IPS DF 6.9 (cell line): ENCODE measurements at regions not wholly inside any gene's neighbourhood (a gene's known extent, or its start where the extent isn't known, plus 50 kb on each side); places are given as distances from the start of the nearest gene placed in this dataset.

Source experiments
- DNase-seq: peaks from one replicate; pipeline ENCODE4 v3.0.0-alpha.2; 2013; ENCODE audit warnings: low read depth, low spot score
- H3K27ac ChIP-seq: one replicate; pipeline ENCODE4 v1.5.1; 2013; ENCODE audit warnings: low read length, control low read depth
- H3K27me3 ChIP-seq: 2 replicates; pipeline ENCODE4 v1.6.1; 2013; ENCODE audit warnings: mild to moderate bottlenecking, low read length; ENCODE audit not compliant: control insufficient read depth, insufficient read depth
- H3K36me3 ChIP-seq: 2 replicates; pipeline ENCODE4 v1.6.1; 2013; ENCODE audit warnings: low read length; ENCODE audit not compliant: control insufficient read depth, insufficient read depth
- H3K4me1 ChIP-seq: 2 replicates; pipeline ENCODE4 v1.6.1; 2013; ENCODE audit warnings: low read length; ENCODE audit not compliant: control insufficient read depth, insufficient read depth
- H3K4me3 ChIP-seq: 2 replicates; pipeline ENCODE4 v1.5.1; 2013; ENCODE audit warnings: mild to moderate bottlenecking, low read length
- H3K9me3 ChIP-seq: 2 replicates; pipeline ENCODE4 v1.6.1; 2013; ENCODE audit warnings: low read length, inconsistent platforms; ENCODE audit not compliant: control insufficient read depth, insufficient read depth
- WGBS: extraction: QIAGEN DNeasy Blood & Tissue Kit; methylation state at CpG from one replicate; pipeline ENCODE4 v1.1.7; 2013; ENCODE audit warnings: mixed read lengths, missing lambda C conversion rate; ENCODE audit not compliant: insufficient read length, insufficient coverage; 5-methylcytosine and 5-hydroxymethylcytosine counted together

DNA sequence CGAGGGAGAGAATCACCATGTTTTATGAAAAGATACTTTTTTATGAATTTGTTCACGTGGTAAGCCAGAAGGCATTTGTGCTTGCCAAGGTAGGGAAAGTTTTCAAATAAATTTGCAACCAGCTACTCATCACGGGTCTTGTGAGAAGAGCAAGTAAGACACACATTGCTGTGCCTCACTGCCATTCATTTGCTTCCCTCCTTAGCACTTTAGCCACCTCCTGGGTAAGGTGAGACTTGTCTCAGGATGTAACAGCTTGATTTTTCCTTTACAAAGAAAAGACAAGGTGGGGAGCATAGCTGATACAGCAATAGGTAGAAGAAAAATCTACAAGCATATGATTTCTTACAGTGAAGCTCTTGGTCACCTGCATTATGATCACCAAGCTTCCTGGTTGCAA, 342.4 kb upstream of the GRM3 start:
- H3K4me1 ChIP-seq, result peaks cover 2% of the 10 kb centered on the region; the same call in 1 of the 2 replicates
- H3K9me3 ChIP-seq, result no peaks in the 10 kb centered on the region
- no peak overlapping the region for H3K27ac ChIP-seq
- DNase-seq, result no peak
- H3K36me3 ChIP-seq, result no peaks in the 10 kb centered on the region
- no peak overlapping the region for H3K4me3 ChIP-seq
- WGBS, result no CpG with 5 or more reads among the region's 3 CpGs
- H3K27me3 ChIP-seq, result no peaks in the 10 kb centered on the region

DNA sequence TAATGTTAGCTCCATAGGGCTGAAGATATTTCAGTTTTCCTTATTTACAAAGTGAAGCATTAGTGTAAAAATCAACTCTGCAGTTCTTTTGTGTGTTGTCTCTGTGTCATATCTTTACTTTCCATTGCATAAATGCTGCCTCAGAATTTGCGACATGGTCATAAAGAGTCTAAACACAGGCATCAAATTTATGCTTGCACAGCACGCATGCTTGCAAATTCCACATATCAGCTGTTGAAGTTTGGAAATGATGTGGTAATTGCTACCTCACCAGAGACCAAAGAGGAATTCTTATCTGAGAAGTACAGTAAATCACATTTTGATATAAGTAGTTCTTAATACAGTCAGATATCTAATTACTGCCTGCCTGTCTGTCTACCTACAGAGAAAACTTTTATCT, 348.2 kb upstream of the GRM3 start:
- no peaks in the 10 kb centered on the region for H3K9me3 ChIP-seq
- no peaks in the 10 kb centered on the region for H3K27me3 ChIP-seq
- DNase-seq, result no peak
- H3K36me3 ChIP-seq, result no peaks in the 10 kb centered on the region
- no peaks in the 10 kb centered on the region for H3K4me1 ChIP-seq
- no CpG with 5 or more reads among the region's 2 CpGs for WGBS
- no peak overlapping the region for H3K27ac ChIP-seq
- H3K4me3 ChIP-seq, result no peak overlapping the region

DNA sequence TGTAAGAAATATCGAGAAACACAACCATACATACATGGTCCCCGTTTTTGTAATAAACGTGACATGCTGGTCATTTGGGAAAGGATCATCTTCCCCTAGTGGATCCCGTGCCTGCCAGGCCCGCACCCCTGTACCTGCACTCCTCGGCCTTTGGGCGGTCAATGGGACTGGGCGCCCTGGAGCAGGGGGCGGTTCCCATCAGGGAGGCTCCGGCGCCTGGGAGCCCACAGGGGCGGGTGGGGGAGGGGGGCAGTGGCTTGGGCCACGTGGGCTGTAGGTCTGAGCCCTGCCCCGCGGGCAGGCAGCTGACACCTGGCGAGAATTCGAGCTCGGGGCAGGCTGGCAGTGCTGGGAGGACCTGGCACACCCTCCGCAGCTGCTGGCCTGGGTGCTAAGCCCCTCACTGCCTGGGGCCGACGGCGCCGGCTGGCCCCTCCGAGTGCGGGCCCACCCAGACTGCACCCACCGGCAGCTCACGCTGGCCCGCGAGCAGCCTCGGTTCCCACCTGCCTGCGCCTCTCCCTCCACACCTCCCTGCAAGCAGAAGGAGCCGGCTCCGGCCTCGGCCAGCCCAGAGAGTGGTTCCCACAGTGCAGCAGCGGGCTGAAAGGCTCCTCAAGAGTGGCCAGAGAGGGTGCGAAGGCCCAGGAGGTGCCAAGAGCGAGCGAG, 361.6 kb upstream of the GRM3 start:
- H3K27me3 ChIP-seq, result no peaks in the 10 kb centered on the region
- no CpG with 5 or more reads among the region's 38 CpGs for WGBS
- no peaks in the 10 kb centered on the region for H3K9me3 ChIP-seq
- H3K4me3 ChIP-seq, result no peak overlapping the region
- no peaks in the 10 kb centered on the region for H3K36me3 ChIP-seq
- no peaks in the 10 kb centered on the region for H3K4me1 ChIP-seq
- no peak overlapping the region for H3K27ac ChIP-seq
- no peak for DNase-seq

DNA sequence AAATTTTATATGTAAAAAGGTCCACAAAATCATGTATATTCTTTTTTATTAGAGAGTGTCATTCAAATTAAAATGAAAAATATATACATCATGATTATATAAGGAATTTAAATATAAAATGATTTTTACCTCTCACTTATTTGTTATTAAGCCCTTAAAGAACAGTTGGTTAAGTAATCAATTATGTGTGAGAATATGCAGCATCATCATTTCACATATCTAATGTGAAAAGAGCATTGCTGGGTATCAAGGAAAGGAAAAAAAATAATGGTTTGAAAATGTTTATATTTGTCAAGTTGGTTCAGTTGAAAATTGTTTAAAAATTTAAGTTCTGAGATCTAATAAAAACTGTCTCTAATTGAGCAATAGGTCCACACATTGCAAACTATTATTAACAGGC, 363.6 kb upstream of the GRM3 start:
- no peaks in the 10 kb centered on the region for H3K9me3 ChIP-seq

DNA sequence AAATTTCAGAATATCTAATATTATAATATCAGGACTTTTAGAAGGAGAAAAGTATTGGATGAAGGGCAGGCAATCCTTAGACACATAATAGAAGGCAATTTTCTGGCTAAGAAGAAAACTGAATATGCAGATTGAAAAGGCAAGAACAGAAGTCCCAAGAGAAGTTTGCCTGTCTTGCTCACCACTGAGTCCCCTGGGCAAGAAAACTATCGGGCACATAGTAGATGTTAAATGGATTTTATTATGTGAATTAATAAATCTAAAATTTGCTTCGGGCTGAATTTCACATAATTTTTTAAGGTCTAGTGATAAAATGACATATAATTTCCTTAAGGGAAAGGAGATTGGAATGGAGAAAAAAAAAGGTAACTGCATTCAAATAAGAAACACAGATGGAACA, 380.9 kb upstream of the GRM3 start:
- no peak for DNase-seq
- no peak overlapping the region for H3K27ac ChIP-seq
- H3K9me3 ChIP-seq, result no peaks in the 10 kb centered on the region
- no peak overlapping the region for H3K4me3 ChIP-seq
- 100% methylated on average over 1 of the region's 2 CpGs for WGBS
- no peaks in the 10 kb centered on the region for H3K27me3 ChIP-seq
- H3K4me1 ChIP-seq, result no peaks in the 10 kb centered on the region
- H3K36me3 ChIP-seq, result no peaks in the 10 kb centered on the region

More for the DNA sequence above, 363.6 kb upstream of the GRM3 start:
- Histone ChIP-seq H3K4me3 (no peak overlapping the region), H3K4me1 (no peaks in the 10 kb centered on the region), H3K36me3 (no peaks in the 10 kb centered on the region), H3K27me3 (no peaks in the 10 kb centered on the region), H3K27ac (no peak overlapping the region)
- DNase-seq, result no peak

DNA sequence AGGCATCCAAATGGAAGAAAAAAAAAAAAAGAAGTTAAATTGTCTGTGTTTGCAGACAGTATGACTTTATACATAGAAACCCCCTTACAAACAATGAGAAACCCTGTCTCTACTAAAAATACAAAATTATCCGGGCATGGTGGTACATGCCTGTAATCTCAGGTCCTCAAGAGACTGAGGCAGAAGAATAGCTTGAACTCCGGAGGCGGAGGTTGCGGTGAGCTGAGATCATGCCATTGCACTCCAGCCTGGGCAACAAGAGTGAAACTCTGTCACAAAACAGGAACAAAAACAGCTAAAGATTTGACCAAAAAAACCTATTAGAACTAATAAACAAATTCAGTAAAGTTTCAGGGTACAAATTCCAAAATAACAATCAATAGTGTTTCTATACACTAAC, 385.8 kb upstream of the GRM3 start:
- Histone ChIP-seq H3K36me3 (no peaks in the 10 kb centered on the region), H3K27ac (no peak overlapping the region), H3K9me3 (no peaks in the 10 kb centered on the region), H3K4me1 (no peaks in the 10 kb centered on the region), H3K27me3 (no peaks in the 10 kb centered on the region), H3K4me3 (no peak overlapping the region)
- no peak for DNase-seq
- no CpG with 5 or more reads among the region's 4 CpGs for WGBS

DNA sequence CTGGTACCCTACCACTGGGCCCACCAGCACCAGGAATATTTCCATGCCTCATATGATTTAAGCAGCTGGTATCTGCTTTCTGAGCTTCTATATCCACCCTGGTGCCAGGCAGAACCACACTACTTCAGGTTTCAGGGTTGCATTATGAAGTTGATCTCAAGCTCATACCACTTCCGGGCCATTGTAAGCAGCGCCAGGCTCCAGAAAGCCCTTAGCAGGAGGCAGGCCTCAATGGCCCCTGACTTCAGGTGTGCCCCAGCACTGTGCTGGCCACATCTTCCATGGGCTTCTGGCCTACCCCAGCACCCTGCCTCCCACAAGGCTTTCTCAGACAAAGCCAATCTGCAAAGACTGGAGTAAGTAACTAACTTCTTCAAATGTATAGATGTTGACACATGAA, 391.3 kb upstream of the GRM3 start:
- DNase-seq, result no peak

DNA sequence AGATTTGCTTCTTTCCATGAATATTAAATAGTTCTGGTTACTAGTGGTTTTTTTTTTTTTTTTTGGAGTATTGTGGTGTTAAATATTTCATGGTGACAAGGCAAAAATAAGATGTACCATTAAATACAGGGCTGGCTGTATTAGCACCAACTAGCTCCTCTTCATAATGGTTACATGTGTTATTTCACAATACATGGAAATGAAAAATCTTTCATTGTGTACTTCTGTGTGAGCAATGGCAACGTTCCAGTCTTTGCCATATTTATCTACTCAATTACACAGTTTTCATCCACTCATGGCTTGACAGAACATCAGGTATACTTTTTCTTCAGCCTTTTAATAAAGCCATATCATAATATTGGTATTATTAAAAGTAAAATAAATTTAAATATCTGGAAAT, 394.7 kb upstream of the GRM3 start:
- no peaks in the 10 kb centered on the region for H3K27me3 ChIP-seq
- H3K36me3 ChIP-seq, result no peaks in the 10 kb centered on the region
- no peak overlapping the region for H3K27ac ChIP-seq
- no peaks in the 10 kb centered on the region for H3K9me3 ChIP-seq
- no CpG with 5 or more reads among the region's 1 CpG for WGBS
- H3K4me3 ChIP-seq, result no peak overlapping the region
- no peaks in the 10 kb centered on the region for H3K4me1 ChIP-seq
- DNase-seq, result no peak

More for the DNA sequence above, 391.3 kb upstream of the GRM3 start:
- H3K27ac ChIP-seq, result no peak overlapping the region
- no CpG with 5 or more reads among the region's 2 CpGs for WGBS
- H3K27me3 ChIP-seq, result no peaks in the 10 kb centered on the region
- no peaks in the 10 kb centered on the region for H3K9me3 ChIP-seq
- no peaks in the 10 kb centered on the region for H3K36me3 ChIP-seq
- no peaks in the 10 kb centered on the region for H3K4me1 ChIP-seq
- no peak overlapping the region for H3K4me3 ChIP-seq

DNA sequence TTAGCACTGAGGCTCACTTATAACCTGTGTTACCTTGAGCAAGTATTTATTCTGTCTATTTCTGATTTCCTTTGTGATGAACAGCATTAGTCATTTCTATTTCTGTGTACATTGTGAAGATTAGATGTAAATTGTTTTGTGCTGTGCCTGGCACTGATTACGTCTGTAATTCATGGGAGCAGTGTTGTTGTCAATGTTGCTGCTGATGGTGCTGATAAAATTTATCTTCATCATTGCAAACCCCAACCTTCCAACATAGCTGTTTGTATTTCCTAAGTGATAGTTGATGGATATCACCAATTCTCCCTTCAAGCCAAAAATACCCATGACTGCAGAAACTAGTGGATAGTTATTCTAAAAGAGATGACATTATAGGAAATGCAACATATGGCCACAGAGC, 400.5 kb upstream of the GRM3 start:
- H3K4me1 ChIP-seq, result no peaks in the 10 kb centered on the region
- H3K27ac ChIP-seq, result no peak overlapping the region
- no peak for DNase-seq
- WGBS, result no CpG with 5 or more reads among the region's 1 CpG
- no peak overlapping the region for H3K4me3 ChIP-seq
- H3K27me3 ChIP-seq, result no peaks in the 10 kb centered on the region
- no peaks in the 10 kb centered on the region for H3K36me3 ChIP-seq
- H3K9me3 ChIP-seq, result no peaks in the 10 kb centered on the region

DNA sequence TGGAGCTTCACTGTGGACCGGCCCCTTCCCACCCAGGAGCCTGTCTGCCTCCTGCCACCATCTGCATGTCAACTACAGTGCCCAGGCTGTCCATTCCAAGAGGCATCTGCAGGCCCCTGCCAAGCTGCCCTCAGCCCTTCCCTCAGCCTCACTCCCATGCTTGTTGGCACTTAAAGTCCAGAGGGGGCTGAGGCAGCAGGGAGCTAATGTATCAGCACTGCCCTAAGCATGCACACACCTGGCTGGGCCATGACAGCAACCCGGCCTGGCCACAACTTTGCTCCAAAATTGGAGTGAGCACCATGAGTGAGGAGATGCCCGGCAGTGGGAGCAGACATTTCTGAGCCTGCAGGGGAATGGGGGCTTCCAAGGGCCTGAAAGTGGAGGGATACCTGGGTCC, 417.5 kb upstream of the GRM3 start:
- no CpG with 5 or more reads among the region's 3 CpGs for WGBS
- DNase-seq, result no peak

DNA sequence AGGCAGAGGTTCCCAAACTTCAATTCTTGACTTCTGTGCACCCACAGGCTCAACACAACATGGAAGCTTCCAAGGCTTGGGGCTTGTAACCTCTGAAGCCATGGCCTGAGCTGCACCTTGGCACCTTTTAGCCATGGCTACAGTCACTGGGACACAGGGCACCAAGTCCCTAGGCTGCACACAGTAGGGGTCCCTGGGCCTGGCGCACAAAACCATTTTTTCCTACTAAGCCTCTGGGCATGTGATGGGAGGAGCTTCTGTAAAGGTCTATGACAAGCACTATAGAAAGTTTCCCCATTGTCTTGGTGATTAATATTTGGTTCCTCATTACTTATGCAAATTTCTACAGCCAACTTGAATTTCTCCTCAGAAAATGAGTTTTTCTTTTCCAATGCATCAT, 420.9 kb upstream of the GRM3 start:
- WGBS, result no CpG with 5 or more reads among the region's 1 CpG
- DNase-seq, result no peak
- no peaks in the 10 kb centered on the region for H3K4me1 ChIP-seq
- no peaks in the 10 kb centered on the region; the same call in 1 of the 2 replicates for H3K9me3 ChIP-seq
- no peaks in the 10 kb centered on the region for H3K36me3 ChIP-seq
- no peaks in the 10 kb centered on the region for H3K27me3 ChIP-seq
- H3K27ac ChIP-seq, result no peak overlapping the region
- no peak overlapping the region for H3K4me3 ChIP-seq

More for the DNA sequence above, 417.5 kb upstream of the GRM3 start:
- Histone ChIP-seq H3K4me3 (no peak overlapping the region), H3K9me3 (no peaks in the 10 kb centered on the region; the same call in 1 of the 2 replicates), H3K27me3 (no peaks in the 10 kb centered on the region), H3K4me1 (no peaks in the 10 kb centered on the region), H3K36me3 (no peaks in the 10 kb centered on the region), H3K27ac (no peak overlapping the region)
